B cell (primary cell): ENCODE measurements at regions not wholly inside any gene's neighbourhood (a gene's known extent, or its start where the extent isn't known, plus 50 kb on each side); places are given as distances from the start of the nearest gene placed in this dataset.

ENCODE experiments used
- EZH2 ChIP-seq: IDR thresholded peaks from 2 replicates; pipeline ENCODE4 v1.6.1; 2012; ENCODE audit warnings: borderline replicate concordance, low read depth, mild to moderate bottlenecking, moderate library complexity, low read length; ENCODE audit not compliant: insufficient read depth, poor library complexity, severe bottlenecking
- TF ChIP-seq, protein P1 (sequence below): fragments of 200-600 bp; IDR thresholded peaks from one replicate; pipeline ENCODE4 v1.8.0; 2022; ENCODE audit warnings: antibody characterized with exemption, mild to moderate bottlenecking

DNA sequence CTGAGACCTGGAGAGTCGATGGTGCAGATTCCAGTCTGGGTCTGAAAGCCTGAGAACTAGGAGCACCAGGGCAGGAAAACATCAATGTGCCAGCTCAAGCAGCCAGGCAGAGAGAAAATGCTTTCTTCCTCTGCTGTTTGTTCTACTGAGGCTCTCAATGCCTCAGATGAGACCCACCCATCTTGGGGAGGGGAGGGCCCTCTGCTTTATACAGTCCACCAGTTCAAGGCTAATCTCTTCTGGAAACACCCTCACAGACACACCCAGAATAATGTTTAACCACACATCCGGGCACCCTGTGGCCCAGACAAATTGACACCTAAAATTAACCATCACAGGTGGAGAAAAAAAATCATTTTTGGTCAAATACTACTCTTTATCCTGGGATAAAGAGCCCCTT lies 89.3 kb upstream of the SLC22A23 start:
- TF ChIP-seq, protein P1, sequence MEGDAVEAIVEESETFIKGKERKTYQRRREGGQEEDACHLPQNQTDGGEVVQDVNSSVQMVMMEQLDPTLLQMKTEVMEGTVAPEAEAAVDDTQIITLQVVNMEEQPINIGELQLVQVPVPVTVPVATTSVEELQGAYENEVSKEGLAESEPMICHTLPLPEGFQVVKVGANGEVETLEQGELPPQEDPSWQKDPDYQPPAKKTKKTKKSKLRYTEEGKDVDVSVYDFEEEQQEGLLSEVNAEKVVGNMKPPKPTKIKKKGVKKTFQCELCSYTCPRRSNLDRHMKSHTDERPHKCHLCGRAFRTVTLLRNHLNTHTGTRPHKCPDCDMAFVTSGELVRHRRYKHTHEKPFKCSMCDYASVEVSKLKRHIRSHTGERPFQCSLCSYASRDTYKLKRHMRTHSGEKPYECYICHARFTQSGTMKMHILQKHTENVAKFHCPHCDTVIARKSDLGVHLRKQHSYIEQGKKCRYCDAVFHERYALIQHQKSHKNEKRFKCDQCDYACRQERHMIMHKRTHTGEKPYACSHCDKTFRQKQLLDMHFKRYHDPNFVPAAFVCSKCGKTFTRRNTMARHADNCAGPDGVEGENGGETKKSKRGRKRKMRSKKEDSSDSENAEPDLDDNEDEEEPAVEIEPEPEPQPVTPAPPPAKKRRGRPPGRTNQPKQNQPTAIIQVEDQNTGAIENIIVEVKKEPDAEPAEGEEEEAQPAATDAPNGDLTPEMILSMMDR: no peak
- TF ChIP-seq EZH2: no peak
